AG04450 (cell line): ENCODE measurements at regions not wholly inside any gene's neighbourhood (a gene's known extent, or its start where the extent isn't known, plus 50 kb on each side); places are given as distances from the start of the nearest gene placed in this dataset.

ENCODE experiments used
- CTCF ChIA-PET: fragments of 300-600, 350-600 bp; formaldehyde crosslinking; extraction: SDS; loops from one replicate; lab custom pipeline; 2022; ENCODE audit warnings: antibody characterized with exemption, inconsistent platforms; lab: Charles Lee
- POLR2A ChIA-PET: fragments of 350-600 bp; formaldehyde crosslinking; extraction: SDS; loops from one replicate; lab custom pipeline; 2021; ENCODE audit warnings: antibody characterized with exemption, inconsistent platforms; lab: Yijun Ruan, JAX
- DNase-seq: peaks from one replicate; pipeline ENCODE4 v3.0.0-alpha.2; 2011; ENCODE audit warnings: low read depth, low spot score
- H3K27ac ChIP-seq: one replicate; pipeline ENCODE4 v1.5.1; 2012; ENCODE audit warnings: low read depth, low read length, control low read depth
- H3K27me3 ChIP-seq: one replicate; pipeline ENCODE4 v1.6.0; 2012; ENCODE audit warnings: low read length; ENCODE audit not compliant: control insufficient read depth, insufficient read depth
- H3K4me3 ChIP-seq: 2 replicates; pipeline ENCODE4 v1.5.1; 2011; ENCODE audit warnings: mild to moderate bottlenecking, low read depth, low read length, control low read depth
- H3K9me3 ChIP-seq: 2 replicates; pipeline ENCODE4 v1.5.1; 2012; ENCODE audit warnings: low read length; ENCODE audit not compliant: control insufficient read depth, insufficient read depth
- CTCF ChIP-seq: IDR thresholded peaks from 2 replicates; pipeline ENCODE4 v1.5.1; 2011; ENCODE audit warnings: low read depth, low read length, control low read depth, inconsistent platforms

- Histone ChIP-seq H3K9me3 (no peaks in the 10 kb centered on the region), H3K27ac (no peak overlapping the region), H3K27me3 (no peaks in the 10 kb centered on the region), H3K4me3 (no peak overlapping the region)
- no peak for TF ChIP-seq CTCF
- no peak for DNase-seq
- POLR2A ChIA-PET: no interaction called here
- CTCF ChIA-PET: no interaction called here
Observed at GRCh38 chr5:125010356-125010755, 263.9 kb upstream of the ZNF608 start.

- ChIA-PET POLR2A (no interaction called here), CTCF (no interaction called here)
- H3K9me3 ChIP-seq: no peaks in the 10 kb centered on the region
- no peak overlapping the region for H3K4me3 ChIP-seq
- no peak overlapping the region for H3K27ac ChIP-seq
- no peak for DNase-seq
- no peak for TF ChIP-seq CTCF
- no peaks in the 10 kb centered on the region for H3K27me3 ChIP-seq
Observed at GRCh38 chr5:125011014-125011413, 264.6 kb upstream of the ZNF608 start.

- TF ChIP-seq CTCF: no peak
- no peak for DNase-seq
- CTCF ChIA-PET: no interaction called here
- no peaks in the 10 kb centered on the region for H3K27me3 ChIP-seq
- no peak overlapping the region for H3K27ac ChIP-seq
- no peaks in the 10 kb centered on the region for H3K9me3 ChIP-seq
- POLR2A ChIA-PET: no interaction called here
- no peak overlapping the region for H3K4me3 ChIP-seq
Observed at GRCh38 chr5:125011419-125011818, 265.0 kb upstream of the ZNF608 start.

GRCh38 chr5:125011947-125012346, 265.5 kb upstream of the ZNF608 start:
- Histone ChIP-seq H3K27me3 (no peaks in the 10 kb centered on the region), H3K27ac (no peak overlapping the region), H3K4me3 (no peak overlapping the region), H3K9me3 (no peaks in the 10 kb centered on the region)
- POLR2A ChIA-PET: no interaction called here
- DNase-seq: no peak
- CTCF ChIA-PET: no interaction called here
- no peak for TF ChIP-seq CTCF

GRCh38 chr5:125012727-125013451, 266.4 kb upstream of the ZNF608 start:
- Histone ChIP-seq H3K27me3 (no peaks in the 10 kb centered on the region), H3K4me3 (no peak overlapping the region), H3K27ac (no peak overlapping the region), H3K9me3 (no peaks in the 10 kb centered on the region)
- ChIA-PET CTCF (no interaction called here), POLR2A (no interaction called here)
- no peak for TF ChIP-seq CTCF
- no peak for DNase-seq
